ENCODE measurements at regions not wholly inside any gene's neighbourhood (a gene's known extent, or its start where the extent isn't known, plus 50 kb on each side); places are given as distances from the start of the nearest gene placed in this dataset.

GRCh38 chr9:108672475-108673190 is 183.2 kb downstream of the ACTL7B start:
- Histone ChIP-seq H3K4me3 (no peak overlapping the region), H3K27me3 (no peaks in the 10 kb centered on the region), H3K4me1 (peaks cover 23 to 58% (median 30%) of the 10 kb centered on the region in 3 donors), H3K36me3 (no peaks in the 10 kb centered on the region), H3K27ac (peak overlapping the region; percentile 81 to 88 (median 86)), H3K9me3 (no peaks in the 10 kb centered on the region)
- intact Hi-C loops (cut with DNase I): no loop called here
- no peak for DNase-seq
- TF ChIP-seq CTCF (IDR thresholded peaks at IDR 0.05) (no peak), POLR2A (IDR thresholded peaks at IDR 0.05) (peak in 1 of 4 donors; percentile 19)
- WGBS, 2 donors: 48 to 50% methylated on average over 7 of the region's 7 CpGs

GRCh38 chr9:108671794-108672193 is 184.0 kb downstream of the ACTL7B start:
- TF ChIP-seq CTCF (IDR thresholded peaks at IDR 0.05): no peak
- TF ChIP-seq POLR2A (IDR thresholded peaks at IDR 0.05): no peak
- peaks cover 23 to 58% (median 30%) of the 10 kb centered on the region in 3 donors for H3K4me1 ChIP-seq
- H3K27me3 ChIP-seq: no peaks in the 10 kb centered on the region
- H3K27ac ChIP-seq: peak overlapping the region; percentile 81 to 88 (median 86)
- no peak for DNase-seq
- no peak overlapping the region for H3K4me3 ChIP-seq
- 34 to 48% methylated on average over 4 of the region's 4 CpGs for WGBS, 2 donors
- no peaks in the 10 kb centered on the region for H3K36me3 ChIP-seq
- intact Hi-C loops (cut with DNase I): no loop called here
- H3K9me3 ChIP-seq: no peaks in the 10 kb centered on the region

- intact Hi-C loops (cut with DNase I): no loop called here
- no peaks in the 10 kb centered on the region for H3K36me3 ChIP-seq
- H3K27me3 ChIP-seq: no peaks in the 10 kb centered on the region
- H3K27ac ChIP-seq: peak overlapping the region; percentile 81 to 88 (median 86)
- peaks cover 23 to 63% (median 30%) of the 10 kb centered on the region in 3 donors for H3K4me1 ChIP-seq
- no peak for TF ChIP-seq POLR2A (IDR thresholded peaks at IDR 0.05)
- TF ChIP-seq CTCF (IDR thresholded peaks at IDR 0.05): peak in 5 of 6 experiments; percentile 24 to 86 (median 59)
- H3K4me3 ChIP-seq: no peak overlapping the region
- no peak for DNase-seq
- 66 to 71% methylated on average over 5 of the region's 5 CpGs for WGBS, 2 donors
- no peaks in the 10 kb centered on the region for H3K9me3 ChIP-seq
Observed at GRCh38 chr9:108671176-108671575, 184.6 kb downstream of the ACTL7B start.

- WGBS, 2 donors: 11 to 31% methylated on average over 4 of the region's 4 CpGs
- H3K9me3 ChIP-seq: no peaks in the 10 kb centered on the region
- peaks cover 31 to 76% (median 39%) of the 10 kb centered on the region in 3 donors for H3K4me1 ChIP-seq
- H3K27me3 ChIP-seq: no peaks in the 10 kb centered on the region
- peak overlapping the region in 3 of 4 donors; percentile 21 to 62 (median 61) for H3K27ac ChIP-seq
- H3K36me3 ChIP-seq: no peaks in the 10 kb centered on the region
- H3K4me3 ChIP-seq: no peak overlapping the region
- DNase-seq: no peak
- no peak for TF ChIP-seq CTCF (IDR thresholded peaks at IDR 0.05)
- TF ChIP-seq POLR2A (IDR thresholded peaks at IDR 0.05): no peak
- intact Hi-C loops (cut with DNase I): no loop called here
Observed at GRCh38 chr9:108668938-108669335, 186.8 kb downstream of the ACTL7B start.

- Histone ChIP-seq H3K27me3 (no peaks in the 10 kb centered on the region), H3K36me3 (no peaks in the 10 kb centered on the region), H3K9me3 (no peaks in the 10 kb centered on the region), H3K27ac (peak overlapping the region in 3 of 4 donors; percentile 21 to 62 (median 61)), H3K4me3 (no peak overlapping the region), H3K4me1 (peaks cover 30 to 76% (median 37%) of the 10 kb centered on the region in 3 donors)
- intact Hi-C loops (cut with DNase I): no loop called here
- TF ChIP-seq POLR2A (IDR thresholded peaks at IDR 0.05): no peak
- no peak for TF ChIP-seq CTCF (IDR thresholded peaks at IDR 0.05)
- no peak for DNase-seq
- WGBS, 2 donors: 56 to 59% methylated on average over 4 to 5 of the region's 5 CpGs
Observed at GRCh38 chr9:108668191-108668937, 187.4 kb downstream of the ACTL7B start.
